ENCODE measurements at regions not wholly inside any gene's neighbourhood (a gene's known extent, or its start where the extent isn't known, plus 50 kb on each side); places are given as distances from the start of the nearest gene placed in this dataset.

DNA sequence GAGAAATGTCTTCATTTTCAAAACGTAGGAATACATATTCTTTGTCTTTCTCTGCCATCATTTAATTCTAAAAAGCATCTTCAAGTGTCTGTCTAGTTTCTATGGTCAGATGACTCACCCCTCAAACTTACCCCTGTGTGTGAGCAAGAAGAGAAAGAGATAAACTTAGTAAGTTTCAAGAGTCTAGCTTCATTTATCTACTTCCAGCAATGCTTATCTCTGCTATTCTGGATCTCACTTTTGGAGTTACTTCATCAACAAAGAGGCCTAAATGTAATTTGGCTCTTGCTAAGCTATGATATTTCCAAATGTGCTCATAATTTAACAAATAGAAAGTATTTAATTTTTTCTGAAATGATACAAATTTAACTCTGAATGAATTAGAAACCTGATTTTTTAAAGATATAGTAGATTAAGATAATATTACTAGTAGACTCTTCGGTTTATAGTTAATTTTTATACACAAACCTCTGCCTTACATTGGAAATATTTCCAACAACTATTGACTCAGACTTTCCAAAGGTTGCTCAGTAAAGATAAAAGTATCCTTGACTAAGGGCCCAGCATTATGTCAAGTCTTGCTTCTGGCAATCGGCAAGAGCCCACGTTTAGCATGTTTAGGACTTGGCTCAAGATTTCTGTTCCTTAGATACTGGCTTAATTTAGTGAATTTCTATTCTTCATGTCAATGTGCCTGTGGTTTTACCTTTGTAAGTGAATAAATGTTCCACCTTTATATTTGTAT, 1511.0 kb upstream of the SLC10A2 start:
- no peak for TF ChIP-seq EZH2phosphoT487 (IDR thresholded peaks at IDR 0.05; ENCODE audit: low read depth)
- TF ChIP-seq, protein P1, sequence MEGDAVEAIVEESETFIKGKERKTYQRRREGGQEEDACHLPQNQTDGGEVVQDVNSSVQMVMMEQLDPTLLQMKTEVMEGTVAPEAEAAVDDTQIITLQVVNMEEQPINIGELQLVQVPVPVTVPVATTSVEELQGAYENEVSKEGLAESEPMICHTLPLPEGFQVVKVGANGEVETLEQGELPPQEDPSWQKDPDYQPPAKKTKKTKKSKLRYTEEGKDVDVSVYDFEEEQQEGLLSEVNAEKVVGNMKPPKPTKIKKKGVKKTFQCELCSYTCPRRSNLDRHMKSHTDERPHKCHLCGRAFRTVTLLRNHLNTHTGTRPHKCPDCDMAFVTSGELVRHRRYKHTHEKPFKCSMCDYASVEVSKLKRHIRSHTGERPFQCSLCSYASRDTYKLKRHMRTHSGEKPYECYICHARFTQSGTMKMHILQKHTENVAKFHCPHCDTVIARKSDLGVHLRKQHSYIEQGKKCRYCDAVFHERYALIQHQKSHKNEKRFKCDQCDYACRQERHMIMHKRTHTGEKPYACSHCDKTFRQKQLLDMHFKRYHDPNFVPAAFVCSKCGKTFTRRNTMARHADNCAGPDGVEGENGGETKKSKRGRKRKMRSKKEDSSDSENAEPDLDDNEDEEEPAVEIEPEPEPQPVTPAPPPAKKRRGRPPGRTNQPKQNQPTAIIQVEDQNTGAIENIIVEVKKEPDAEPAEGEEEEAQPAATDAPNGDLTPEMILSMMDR (IDR thresholded peaks at IDR 0.05; ENCODE audit: low read depth, low read length), result no peak
- H3K9ac ChIP-seq (ENCODE audit: low read length), result no peak overlapping the region
- no peaks in the 10 kb centered on the region for H3K36me3 ChIP-seq (replicated peaks; ENCODE audit: low read depth, low read length)
- H3K79me2 ChIP-seq (ENCODE audit: low read length), result no peaks in the 10 kb centered on the region
- no peaks in the 10 kb centered on the region; the same call in 1 of the 2 replicates for H3K9me3 ChIP-seq (ENCODE audit: insufficient read depth, low read length)
- H3K4me2 ChIP-seq (ENCODE audit: low read length), result no peak overlapping the region
- no peaks in the 10 kb centered on the region for H3K27me3 ChIP-seq (ENCODE audit: low read depth, low read length)
- H3K27ac ChIP-seq (ENCODE audit: low read length), result no peak overlapping the region
- H3K4me3 ChIP-seq (ENCODE audit: low read length), result no peak overlapping the region
- H3K4me1 ChIP-seq (ENCODE audit: low read length), result no peaks in the 10 kb centered on the region
- H4K20me1 ChIP-seq (ENCODE audit: insufficient read depth, low read length), result no peaks in the 10 kb centered on the region
- H2AFZ ChIP-seq (ENCODE audit: low read depth, low read length), result no peak overlapping the region

DNA sequence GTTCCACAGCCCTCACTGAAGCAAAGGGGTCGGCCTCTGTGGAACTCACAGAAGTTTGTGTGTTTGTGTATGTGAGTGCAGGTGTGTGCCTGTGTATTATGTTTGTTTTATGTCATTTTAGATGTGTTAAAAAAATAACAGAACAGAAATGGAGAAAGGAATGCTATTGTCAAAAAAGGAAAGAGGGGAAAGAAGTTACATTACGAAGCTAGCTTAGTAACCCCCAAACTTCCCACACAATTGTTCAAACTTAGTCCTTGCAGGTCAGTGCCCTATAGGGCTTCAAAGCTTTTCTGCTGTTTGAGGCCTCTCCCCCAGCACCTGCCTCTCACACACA, 1505.6 kb upstream of the SLC10A2 start:
- Histone ChIP-seq H3K79me2 (ENCODE audit: low read length) (no peaks in the 10 kb centered on the region), H3K27ac (ENCODE audit: low read length) (no peak overlapping the region), H3K4me2 (ENCODE audit: low read length) (peak overlapping the region; percentile 36; the same call in 1 of the 2 replicates), H3K9ac (ENCODE audit: low read length) (no peak overlapping the region), H2AFZ (ENCODE audit: low read depth, low read length) (0 out of 2 replicates have a peak overlapping the region, but pooled peaks have one; percentile 32), H3K27me3 (ENCODE audit: low read depth, low read length) (no peaks in the 10 kb centered on the region), H3K36me3 (replicated peaks; ENCODE audit: low read depth, low read length) (no peaks in the 10 kb centered on the region), H3K9me3 (ENCODE audit: insufficient read depth, low read length) (no peaks in the 10 kb centered on the region), H3K4me1 (ENCODE audit: low read length) (no peaks in the 10 kb centered on the region), H3K4me3 (ENCODE audit: low read length) (no peak overlapping the region), H4K20me1 (ENCODE audit: insufficient read depth, low read length) (no peaks in the 10 kb centered on the region)
- TF ChIP-seq, protein P1 (IDR thresholded peaks at IDR 0.05; ENCODE audit: low read depth, low read length), result no peak
- TF ChIP-seq EZH2phosphoT487 (IDR thresholded peaks at IDR 0.05; ENCODE audit: low read depth), result no peak

DNA sequence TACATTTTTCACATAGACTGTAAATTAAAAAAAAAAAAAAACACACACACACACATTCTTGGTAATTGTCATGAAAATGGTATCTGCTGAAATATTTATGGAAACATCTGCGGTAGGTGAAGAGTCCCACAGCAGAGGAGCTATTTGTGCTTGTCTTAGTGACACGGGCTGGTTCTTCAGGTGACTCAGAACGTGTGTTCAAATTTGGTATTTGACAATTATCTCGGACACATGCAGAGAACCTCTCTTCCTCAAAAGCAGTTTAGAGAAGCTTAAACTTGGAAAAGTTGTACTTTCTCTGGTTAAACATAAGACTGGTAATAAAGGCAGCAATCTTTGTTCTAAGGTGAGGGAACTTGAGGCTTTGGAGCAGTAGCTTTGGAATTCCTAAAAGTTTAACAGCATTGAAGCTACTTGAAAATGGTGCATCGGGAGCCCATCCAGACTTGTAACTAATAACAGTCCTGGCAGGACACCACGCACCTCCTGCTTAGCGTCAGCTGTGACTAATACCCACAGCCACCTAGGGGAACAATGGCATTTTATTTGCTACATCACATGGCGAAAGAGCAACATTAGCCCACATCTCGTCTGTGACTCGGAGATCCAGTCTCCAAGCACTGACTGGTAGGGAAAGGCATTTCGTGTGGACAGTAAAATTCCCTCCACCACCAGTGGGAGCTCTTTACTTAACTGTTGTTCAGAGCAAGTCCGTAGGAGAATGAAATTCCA, 1505.1 kb upstream of the SLC10A2 start:
- TF ChIP-seq EZH2phosphoT487 (IDR thresholded peaks at IDR 0.05; ENCODE audit: low read depth), result no peak
- TF ChIP-seq, protein P1 (IDR thresholded peaks at IDR 0.05; ENCODE audit: low read depth, low read length), result peak; percentile 50
- Histone ChIP-seq H2AFZ (ENCODE audit: low read depth, low read length) (0 out of 2 replicates have a peak overlapping the region, but pooled peaks have one; percentile 32), H3K9me3 (ENCODE audit: insufficient read depth, low read length) (no peaks in the 10 kb centered on the region), H3K9ac (ENCODE audit: low read length) (no peak overlapping the region), H3K36me3 (replicated peaks; ENCODE audit: low read depth, low read length) (no peaks in the 10 kb centered on the region), H3K4me1 (ENCODE audit: low read length) (no peaks in the 10 kb centered on the region), H3K27ac (ENCODE audit: low read length) (no peak overlapping the region), H3K79me2 (ENCODE audit: low read length) (no peaks in the 10 kb centered on the region), H4K20me1 (ENCODE audit: insufficient read depth, low read length) (no peaks in the 10 kb centered on the region), H3K4me3 (ENCODE audit: low read length) (peak overlapping the region; percentile 32; the same call in 1 of the 2 replicates), H3K4me2 (ENCODE audit: low read length) (peak overlapping the region; percentile 36), H3K27me3 (ENCODE audit: low read depth, low read length) (no peaks in the 10 kb centered on the region)

DNA sequence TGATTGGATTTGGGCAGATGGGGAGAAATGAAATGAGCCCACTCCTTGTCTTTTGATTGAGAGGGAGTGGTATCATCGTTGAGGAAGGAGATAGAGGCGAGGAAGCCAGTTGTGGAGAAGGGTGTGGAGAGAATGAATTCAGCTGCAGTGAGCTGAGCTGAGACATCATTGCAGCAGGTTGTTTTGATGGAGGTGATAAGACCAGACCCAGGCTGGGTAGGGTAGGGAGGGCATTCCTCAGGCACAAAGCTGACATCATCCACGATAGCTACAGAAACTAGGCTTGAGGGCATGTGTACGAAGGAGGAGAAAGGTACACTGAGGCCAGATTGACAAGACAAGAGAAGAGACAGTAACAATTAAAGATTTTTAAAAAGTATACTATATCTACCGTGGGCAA, 1500.9 kb upstream of the SLC10A2 start:
- H3K79me2 ChIP-seq (ENCODE audit: low read length), result no peaks in the 10 kb centered on the region
- H4K20me1 ChIP-seq (ENCODE audit: insufficient read depth, low read length), result no peaks in the 10 kb centered on the region
- H3K4me2 ChIP-seq (ENCODE audit: low read length), result no peak overlapping the region
- no peak overlapping the region for H3K27ac ChIP-seq (ENCODE audit: low read length)
- H3K4me3 ChIP-seq (ENCODE audit: low read length), result no peak overlapping the region
- no peak overlapping the region for H2AFZ ChIP-seq (ENCODE audit: low read depth, low read length)
- no peaks in the 10 kb centered on the region for H3K36me3 ChIP-seq (replicated peaks; ENCODE audit: low read depth, low read length)
- H3K9ac ChIP-seq (ENCODE audit: low read length), result no peak overlapping the region
- TF ChIP-seq EZH2phosphoT487 (IDR thresholded peaks at IDR 0.05; ENCODE audit: low read depth), result no peak
- TF ChIP-seq, protein P1 (IDR thresholded peaks at IDR 0.05; ENCODE audit: low read depth, low read length), result no peak
- H3K27me3 ChIP-seq (ENCODE audit: low read depth, low read length), result no peaks in the 10 kb centered on the region
- no peaks in the 10 kb centered on the region for H3K4me1 ChIP-seq (ENCODE audit: low read length)
- H3K9me3 ChIP-seq (ENCODE audit: insufficient read depth, low read length), result no peaks in the 10 kb centered on the region

All from OCI-LY3 (cell line).